Astrocyte (in vitro differentiated cells and primary cell): ENCODE measurements at regions not wholly inside any gene's neighbourhood (a gene's known extent, or its start where the extent isn't known, plus 50 kb on each side); places are given as distances from the start of the nearest gene placed in this dataset.
A peak's percentile ranks its signal among the peaks of the same experiment; 100 is the strongest.

Experiments
- DNase-seq: peaks from one replicate; pipeline ENCODE4 v3.0.0-alpha.2; 2010; ENCODE audit warnings: low read depth
- FAIRE-seq: peaks from 2 replicates; lab custom pipeline; 2011; peaks lifted over from hg19 to GRCh38; lab: Jason Lieb, UNC
- H2AFZ ChIP-seq: 2 replicates; pipeline ENCODE4 v1.6.0; 2012; ENCODE audit warnings: low read depth, low read length, inconsistent platforms
- H3K27ac ChIP-seq: 2 replicates; pipeline ENCODE4 v1.5.1; 2011; ENCODE audit warnings: low read depth, low read length, inconsistent platforms
- H3K27me3 ChIP-seq: 2 replicates; pipeline ENCODE4 v1.6.0; 2011; ENCODE audit warnings: low read length, inconsistent platforms; ENCODE audit not compliant: insufficient read depth
- H3K36me3 ChIP-seq: 2 replicates; pipeline ENCODE4 v1.5.1; 2011; ENCODE audit warnings: low read length, inconsistent platforms; ENCODE audit not compliant: insufficient read depth
- H3K4me1 ChIP-seq: 2 replicates; pipeline ENCODE4 v1.5.1; 2011; ENCODE audit warnings: low read length, inconsistent platforms; ENCODE audit not compliant: insufficient read depth
- H3K4me2 ChIP-seq: 2 replicates; pipeline ENCODE4 v1.6.0; 2012; ENCODE audit warnings: low read length, inconsistent platforms
- H3K4me3 ChIP-seq: 2 replicates; pipeline ENCODE4 v1.5.1; 2011; ENCODE audit warnings: low read depth, mild to moderate bottlenecking, low read length, inconsistent platforms; ENCODE audit not compliant: insufficient read depth
- H3K79me2 ChIP-seq: 2 replicates; pipeline ENCODE4 v1.6.0; 2012; ENCODE audit warnings: mild to moderate bottlenecking, low read length, inconsistent platforms; ENCODE audit not compliant: insufficient read depth
- H3K9ac ChIP-seq: 2 replicates; pipeline ENCODE4 v1.6.0; 2012; ENCODE audit warnings: mild to moderate bottlenecking, low read length, inconsistent platforms
- H3K9me3 ChIP-seq: 2 replicates; pipeline ENCODE4 v1.5.1; 2012; ENCODE audit warnings: low read depth, mild to moderate bottlenecking, low read length, inconsistent platforms; ENCODE audit not compliant: insufficient read depth
- H4K20me1 ChIP-seq: 2 replicates; pipeline ENCODE4 v1.6.0; 2012; ENCODE audit warnings: low read length, inconsistent platforms; ENCODE audit not compliant: insufficient read depth
- H3K27ac Mint-ChIP-seq: one replicate; pipeline ENCODE4 v1.8.0; 2021; ENCODE audit warnings: mild to moderate bottlenecking, mixed read lengths; ENCODE audit not compliant: unreplicated experiment
- H3K27me3 Mint-ChIP-seq: one replicate; pipeline ENCODE4 v1.8.0; 2021; ENCODE audit warnings: low read depth, mixed read lengths; ENCODE audit not compliant: unreplicated experiment
- H3K36me3 Mint-ChIP-seq: one replicate; pipeline ENCODE4 v1.8.0; 2021; ENCODE audit warnings: low read depth, mixed read lengths; ENCODE audit not compliant: unreplicated experiment
- H3K4me1 Mint-ChIP-seq: one replicate; pipeline ENCODE4 v1.8.0; 2021; ENCODE audit warnings: low read depth, mixed read lengths; ENCODE audit not compliant: unreplicated experiment
- H3K4me3 Mint-ChIP-seq: one replicate; pipeline ENCODE4 v1.8.0; 2021; ENCODE audit warnings: mild to moderate bottlenecking, moderate library complexity, mixed read lengths; ENCODE audit not compliant: unreplicated experiment
- H3K9me3 Mint-ChIP-seq: one replicate; pipeline ENCODE4 v1.8.0; 2021; ENCODE audit warnings: mild to moderate bottlenecking, mixed read lengths; ENCODE audit not compliant: unreplicated experiment
- CTCF ChIP-seq: IDR thresholded peaks from 2 replicates; pipeline ENCODE4 v1.5.1; 2011; ENCODE audit warnings: low read depth, mild to moderate bottlenecking, inconsistent platforms, low read length, moderate library complexity; ENCODE audit not compliant: insufficient read depth
- EZH2 ChIP-seq: IDR thresholded peaks from 2 replicates; pipeline ENCODE4 v1.6.1; 2012; ENCODE audit warnings: mild to moderate bottlenecking, low read length, inconsistent platforms; ENCODE audit not compliant: insufficient read depth

GRCh38 chr4:135731682-135732081, 1530.1 kb upstream of the PABPC4L start:
- Histone ChIP-seq H4K20me1 (no peaks in the 10 kb centered on the region), H2AFZ (no peak overlapping the region), H3K27ac (no peak overlapping the region), H3K9ac (no peak overlapping the region), H3K79me2 (no peaks in the 10 kb centered on the region), H3K4me1 (no peaks in the 10 kb centered on the region), H3K4me2 (no peak overlapping the region), H3K9me3 (no peaks in the 10 kb centered on the region), H3K4me3 (no peak overlapping the region), H3K36me3 (no peaks in the 10 kb centered on the region), H3K27me3 (no peaks in the 10 kb centered on the region)
- DNase-seq (no peak), FAIRE-seq (no peak)
- H3K9me3 Mint-ChIP-seq, result no peaks in the 10 kb centered on the region
- H3K4me1 Mint-ChIP-seq, result no peaks in the 10 kb centered on the region
- H3K27ac Mint-ChIP-seq, result no peak overlapping the region
- H3K4me3 Mint-ChIP-seq, result no peak overlapping the region
- H3K36me3 Mint-ChIP-seq, result no peaks in the 10 kb centered on the region
- no peak for TF ChIP-seq CTCF
- TF ChIP-seq EZH2, result no peak
- no peaks in the 10 kb centered on the region for H3K27me3 Mint-ChIP-seq

- H3K9me3 Mint-ChIP-seq, result no peaks in the 10 kb centered on the region
- no peak overlapping the region for H3K4me3 Mint-ChIP-seq
- no peak overlapping the region for H3K4me2 ChIP-seq
- H3K27ac Mint-ChIP-seq, result no peak overlapping the region
- FAIRE-seq, result no peak
- H2AFZ ChIP-seq, result no peak overlapping the region
- no peaks in the 10 kb centered on the region for H3K36me3 ChIP-seq
- peak; percentile 3 for DNase-seq
- no peaks in the 10 kb centered on the region for H3K4me1 Mint-ChIP-seq
- H3K27me3 Mint-ChIP-seq, result no peaks in the 10 kb centered on the region
- TF ChIP-seq CTCF (no peak), EZH2 (no peak)
- H3K27ac ChIP-seq, result no peak overlapping the region
- no peak overlapping the region for H3K4me3 ChIP-seq
- no peaks in the 10 kb centered on the region for H3K79me2 ChIP-seq
- H3K4me1 ChIP-seq, result no peaks in the 10 kb centered on the region
- no peaks in the 10 kb centered on the region for H3K36me3 Mint-ChIP-seq
- H4K20me1 ChIP-seq, result no peaks in the 10 kb centered on the region
- H3K9ac ChIP-seq, result no peak overlapping the region
- no peaks in the 10 kb centered on the region for H3K9me3 ChIP-seq
- H3K27me3 ChIP-seq, result no peaks in the 10 kb centered on the region
These were observed 1522.8 kb upstream of the PABPC4L start for GRCh38 chr4:135724421-135724820.

- Histone ChIP-seq H3K27ac (no peak overlapping the region), H3K4me2 (no peak overlapping the region), H3K4me1 (no peaks in the 10 kb centered on the region), H3K9ac (no peak overlapping the region), H3K9me3 (no peaks in the 10 kb centered on the region), H3K36me3 (no peaks in the 10 kb centered on the region), H3K4me3 (no peak overlapping the region), H3K27me3 (no peaks in the 10 kb centered on the region), H2AFZ (no peak overlapping the region), H3K79me2 (no peaks in the 10 kb centered on the region), H4K20me1 (no peaks in the 10 kb centered on the region)
- TF ChIP-seq EZH2 (no peak), CTCF (no peak)
- H3K36me3 Mint-ChIP-seq, result no peaks in the 10 kb centered on the region
- FAIRE-seq (no peak), DNase-seq (no peak)
- no peaks in the 10 kb centered on the region for H3K4me1 Mint-ChIP-seq
- no peaks in the 10 kb centered on the region for H3K27me3 Mint-ChIP-seq
- no peaks in the 10 kb centered on the region for H3K9me3 Mint-ChIP-seq
- no peak overlapping the region for H3K4me3 Mint-ChIP-seq
- no peak overlapping the region for H3K27ac Mint-ChIP-seq
These were observed 1516.4 kb upstream of the PABPC4L start for GRCh38 chr4:135718019-135718418.
